ENCODE measurements at regions not wholly inside any gene's neighbourhood (a gene's known extent, or its start where the extent isn't known, plus 50 kb on each side); places are given as distances from the start of the nearest gene placed in this dataset.

- no peak for TF ChIP-seq CTCF (IDR thresholded peaks at IDR 0.05)
- no peak for TF ChIP-seq POLR2A (IDR thresholded peaks at IDR 0.05)
Measured at GRCh38 chr4:166366012-166366411, 493.0 kb downstream of the TLL1 start.

Data from testis (tissue), 2 donors.